Panc1 (cell line): ENCODE measurements at regions not wholly inside any gene's neighbourhood (a gene's known extent, or its start where the extent isn't known, plus 50 kb on each side); places are given as distances from the start of the nearest gene placed in this dataset.
"Not testable (repeated sequence)": the region's sequence is repeated elsewhere in the genome, so short reads cannot be mapped to it uniquely, and the experiment has no call there.

Experiments used
- ATAC-seq: fragments of 200-7000 bp; cut with Tn5 transposase; 2 replicates; pipeline ENCODE4 v1.9.1; 2020; ENCODE audit warnings: mild to moderate bottlenecking, moderate library complexity
- BruUV-seq: library from RNA; stranded (reverse); fragments of 400-500 nt; replicated peaks from 2 replicates; lab custom pipeline; 2021; lab: Mats Ljungman, UMichigan
- CTCF ChIA-PET: fragments of 300-600 bp; sonication (Branson Sonifier 250); formaldehyde crosslinking; loops from one replicate; lab custom pipeline; 2022; ENCODE audit warnings: antibody characterized with exemption; lab: Charles Lee
- POLR2A ChIA-PET: fragments of 300-600 bp; sonication (Branson Sonifier 250); formaldehyde crosslinking; loops from one replicate; lab custom pipeline; 2022; ENCODE audit warnings: antibody characterized with exemption; lab: Charles Lee
- DNase-seq: peaks from one replicate; pipeline ENCODE4 v3.0.0-alpha.2; 2010; ENCODE audit warnings: low read depth, low spot score
- H3K27ac ChIP-seq: 2 replicates; pipeline ENCODE4 v1.5.1; 2011; ENCODE audit warnings: mild to moderate bottlenecking, low read length, inconsistent platforms
- H3K27me3 ChIP-seq: fragments of 200-500 bp; sonication (Bioruptor generic); 2 replicates; pipeline ENCODE4 v1.6.0; 2014; ENCODE audit warnings: low read length, inconsistent platforms; ENCODE audit not compliant: control insufficient read depth, insufficient read depth
- H3K36me3 ChIP-seq: fragments of 200-500 bp; sonication (Bioruptor generic); 2 replicates; pipeline ENCODE4 v1.5.1; 2014; ENCODE audit warnings: inconsistent platforms, mild to moderate bottlenecking, low read length, moderate library complexity; ENCODE audit not compliant: control insufficient read depth, insufficient read depth
- H3K4me1 ChIP-seq: 2 replicates; pipeline ENCODE4 v1.5.1; 2011; ENCODE audit warnings: inconsistent platforms, mild to moderate bottlenecking, low read length, moderate library complexity; ENCODE audit not compliant: control insufficient read depth, insufficient read depth
- H3K4me3 ChIP-seq, 2 experiments: 2 replicates each; pipeline ENCODE4 v1.5.1; 2011 to 2012; ENCODE audit warnings: low read depth in 2 of 2, low read length in 2 of 2, mild to moderate bottlenecking in 2 of 2, inconsistent platforms in 1 of 2, moderate library complexity in 1 of 2
- H3K9me3 ChIP-seq: fragments of 200-500 bp; sonication (Bioruptor generic); 2 replicates; pipeline ENCODE4 v1.5.1; 2014; ENCODE audit warnings: low read depth, mild to moderate bottlenecking, inconsistent platforms, low read length, moderate library complexity; ENCODE audit not compliant: control insufficient read depth, insufficient read depth
- POLR2AphosphoS5 ChIP-seq: IDR thresholded peaks from 2 replicates; pipeline ENCODE4 v1.6.1; 2012; ENCODE audit warnings: mild to moderate bottlenecking, low read depth, low read length, moderate library complexity
- SIN3A ChIP-seq: IDR thresholded peaks from 2 replicates; pipeline ENCODE4 v1.6.1; 2012; ENCODE audit warnings: low read depth, mild to moderate bottlenecking, low read length, moderate library complexity, borderline replicate concordance; ENCODE audit not compliant: insufficient read depth
- TCF7L2 ChIP-seq: IDR thresholded peaks from 2 replicates; pipeline ENCODE4 v1.6.1; 2011; ENCODE audit warnings: mild to moderate bottlenecking, low read depth, low read length, inconsistent platforms
- in situ Hi-C: cut with HindIII; loops from 2 replicates; pipeline ENCODE4 v1.10.0; 2016; ENCODE audit warnings: low sequenced_read_pairs, low pct_unique_long_range_greater_than_20kb
- intact Hi-C: fragments of 100-400 bp; cut with micrococcal nuclease; formaldehyde crosslinking; loops from one replicate; pipeline ENCODE4 v1.10.0; 2022; ENCODE audit not compliant: unreplicated experiment
- TF ChIP-seq, protein P1 (sequence below), 2 experiments: IDR thresholded peaks; 2 replicates each; pipeline ENCODE4 v1.6.1; 2011 to 2012; ENCODE audit warnings: low read depth in 2 of 2, control low read depth in 1 of 2, low read length in 1 of 2, mild to moderate bottlenecking in 1 of 2, moderate library complexity in 1 of 2; ENCODE audit not compliant: insufficient read depth in 1 of 2
- TF ChIP-seq, protein P2 (sequence below): fragments of 450-650 bp; IDR thresholded peaks from 2 replicates; pipeline ENCODE4 v1.5.1; 2017; ENCODE audit warnings: mild to moderate bottlenecking

DNA sequence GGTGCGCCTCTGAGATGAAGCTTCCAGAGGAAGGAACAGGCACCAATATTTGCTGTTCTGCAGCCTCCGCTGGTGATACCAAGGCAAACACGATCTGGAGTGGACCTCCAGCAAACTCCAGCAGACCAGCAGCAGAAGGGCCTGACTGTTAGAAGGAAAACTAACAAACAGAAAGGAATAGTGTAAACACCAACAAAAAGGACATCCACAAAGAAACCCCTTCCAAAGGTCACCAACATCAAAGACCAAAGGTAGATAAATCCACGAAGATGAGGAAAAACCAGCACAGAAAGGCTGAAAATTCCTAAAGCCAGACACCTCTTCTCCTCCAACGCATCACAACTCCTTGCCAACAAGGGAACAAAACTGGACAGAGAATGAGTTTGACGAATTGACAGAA is 68.1 kb upstream of the LIPC start:
- DNase-seq, H3K36me3 ChIP-seq, H3K27me3 ChIP-seq, BruUV-seq, intact Hi-C loops, CTCF ChIA-PET, ATAC-seq, H3K4me1 ChIP-seq, POLR2A ChIA-PET, in situ Hi-C loops, H3K9me3 ChIP-seq, H3K4me3 ChIP-seq, H3K27ac ChIP-seq: not testable (repeated sequence)

DNA sequence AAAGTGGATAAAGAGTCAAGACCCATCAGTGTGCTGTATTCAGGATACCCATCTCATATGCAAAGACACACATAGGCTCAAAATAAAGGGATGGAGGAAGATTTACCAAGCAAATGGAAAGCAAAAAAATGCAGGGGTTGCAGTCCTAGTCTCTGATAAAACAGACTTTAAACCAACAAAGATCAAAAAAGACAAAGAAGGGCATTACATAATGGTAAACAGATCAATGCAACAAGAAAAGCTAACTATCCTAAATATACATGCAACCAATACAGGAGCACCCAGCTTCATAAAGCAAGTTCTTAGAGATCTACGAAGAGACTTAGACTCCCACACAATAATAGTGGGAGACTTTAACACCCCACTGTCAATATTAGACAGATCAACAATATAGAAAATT is 66.7 kb upstream of the LIPC start:
- H3K27ac ChIP-seq, intact Hi-C loops, H3K4me1 ChIP-seq, POLR2A ChIA-PET, in situ Hi-C loops, H3K27me3 ChIP-seq, BruUV-seq, H3K9me3 ChIP-seq, DNase-seq, ATAC-seq, H3K36me3 ChIP-seq, CTCF ChIA-PET, H3K4me3 ChIP-seq: not testable (repeated sequence)

DNA sequence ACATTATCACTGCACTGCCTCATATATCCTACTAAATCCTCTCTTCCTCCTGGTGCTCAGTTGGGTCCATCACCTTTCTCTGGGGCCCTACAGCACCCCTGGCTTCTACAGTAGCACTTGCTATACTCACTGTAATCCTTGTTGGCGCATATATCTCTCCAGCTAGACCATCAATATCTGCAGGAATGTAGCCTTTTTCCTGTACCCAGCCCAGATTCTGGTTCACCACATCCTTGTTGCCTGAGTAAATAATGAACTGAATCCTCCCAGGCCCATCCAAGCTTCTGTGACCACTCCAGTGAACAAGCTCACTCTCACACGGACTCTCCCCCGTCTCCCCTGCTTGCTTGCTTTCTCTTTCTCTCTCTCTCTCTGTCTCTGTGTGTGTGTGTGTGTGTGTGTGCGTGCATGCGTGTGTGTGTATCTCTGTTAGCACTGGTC is 62.5 kb upstream of the LIPC start:
- BruUV-seq = no TSS peak

More for the DNA sequence above, 62.5 kb upstream of the LIPC start:
- Histone ChIP-seq H3K4me1 (no peaks in the 10 kb centered on the region), H3K27ac (no peak overlapping the region), H3K36me3 (no peaks in the 10 kb centered on the region), H3K9me3 (0 out of 2 replicates have a peak, but pooled peaks cover 5% of the 10 kb centered on the region), H3K4me3 (no peak overlapping the region), H3K27me3 (no peaks in the 10 kb centered on the region)
- in situ Hi-C loops (no loop called here), intact Hi-C loops (no loop called here)
- DNase-seq (no peak), ATAC-seq (no peak; the same call in 1 of the 2 replicates)
- TF ChIP-seq TCF7L2 = no peak
- TF ChIP-seq, protein P1, sequence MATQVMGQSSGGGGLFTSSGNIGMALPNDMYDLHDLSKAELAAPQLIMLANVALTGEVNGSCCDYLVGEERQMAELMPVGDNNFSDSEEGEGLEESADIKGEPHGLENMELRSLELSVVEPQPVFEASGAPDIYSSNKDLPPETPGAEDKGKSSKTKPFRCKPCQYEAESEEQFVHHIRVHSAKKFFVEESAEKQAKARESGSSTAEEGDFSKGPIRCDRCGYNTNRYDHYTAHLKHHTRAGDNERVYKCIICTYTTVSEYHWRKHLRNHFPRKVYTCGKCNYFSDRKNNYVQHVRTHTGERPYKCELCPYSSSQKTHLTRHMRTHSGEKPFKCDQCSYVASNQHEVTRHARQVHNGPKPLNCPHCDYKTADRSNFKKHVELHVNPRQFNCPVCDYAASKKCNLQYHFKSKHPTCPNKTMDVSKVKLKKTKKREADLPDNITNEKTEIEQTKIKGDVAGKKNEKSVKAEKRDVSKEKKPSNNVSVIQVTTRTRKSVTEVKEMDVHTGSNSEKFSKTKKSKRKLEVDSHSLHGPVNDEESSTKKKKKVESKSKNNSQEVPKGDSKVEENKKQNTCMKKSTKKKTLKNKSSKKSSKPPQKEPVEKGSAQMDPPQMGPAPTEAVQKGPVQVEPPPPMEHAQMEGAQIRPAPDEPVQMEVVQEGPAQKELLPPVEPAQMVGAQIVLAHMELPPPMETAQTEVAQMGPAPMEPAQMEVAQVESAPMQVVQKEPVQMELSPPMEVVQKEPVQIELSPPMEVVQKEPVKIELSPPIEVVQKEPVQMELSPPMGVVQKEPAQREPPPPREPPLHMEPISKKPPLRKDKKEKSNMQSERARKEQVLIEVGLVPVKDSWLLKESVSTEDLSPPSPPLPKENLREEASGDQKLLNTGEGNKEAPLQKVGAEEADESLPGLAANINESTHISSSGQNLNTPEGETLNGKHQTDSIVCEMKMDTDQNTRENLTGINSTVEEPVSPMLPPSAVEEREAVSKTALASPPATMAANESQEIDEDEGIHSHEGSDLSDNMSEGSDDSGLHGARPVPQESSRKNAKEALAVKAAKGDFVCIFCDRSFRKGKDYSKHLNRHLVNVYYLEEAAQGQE (IDR thresholded peaks at IDR 0.05; ENCODE audit: insufficient read depth in 1 of 2, low read depth in 2 of 2, low read length in 1 of 2) = no peak
- TF ChIP-seq, protein P2, sequence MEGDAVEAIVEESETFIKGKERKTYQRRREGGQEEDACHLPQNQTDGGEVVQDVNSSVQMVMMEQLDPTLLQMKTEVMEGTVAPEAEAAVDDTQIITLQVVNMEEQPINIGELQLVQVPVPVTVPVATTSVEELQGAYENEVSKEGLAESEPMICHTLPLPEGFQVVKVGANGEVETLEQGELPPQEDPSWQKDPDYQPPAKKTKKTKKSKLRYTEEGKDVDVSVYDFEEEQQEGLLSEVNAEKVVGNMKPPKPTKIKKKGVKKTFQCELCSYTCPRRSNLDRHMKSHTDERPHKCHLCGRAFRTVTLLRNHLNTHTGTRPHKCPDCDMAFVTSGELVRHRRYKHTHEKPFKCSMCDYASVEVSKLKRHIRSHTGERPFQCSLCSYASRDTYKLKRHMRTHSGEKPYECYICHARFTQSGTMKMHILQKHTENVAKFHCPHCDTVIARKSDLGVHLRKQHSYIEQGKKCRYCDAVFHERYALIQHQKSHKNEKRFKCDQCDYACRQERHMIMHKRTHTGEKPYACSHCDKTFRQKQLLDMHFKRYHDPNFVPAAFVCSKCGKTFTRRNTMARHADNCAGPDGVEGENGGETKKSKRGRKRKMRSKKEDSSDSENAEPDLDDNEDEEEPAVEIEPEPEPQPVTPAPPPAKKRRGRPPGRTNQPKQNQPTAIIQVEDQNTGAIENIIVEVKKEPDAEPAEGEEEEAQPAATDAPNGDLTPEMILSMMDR = no peak
- no peak for TF ChIP-seq POLR2AphosphoS5
- TF ChIP-seq SIN3A = no peak
- POLR2A ChIA-PET = interaction anchor here (0.6 kb wide), 1 partner anchor 124 kb away, joined by 3 read pairs; no protein-coding TSS in a partner anchor
- CTCF ChIA-PET = no interaction called here
